GM21576 (cell line): ENCODE measurements at regions not wholly inside any gene's neighbourhood (a gene's known extent, or its start where the extent isn't known, plus 50 kb on each side); places are given as distances from the start of the nearest gene placed in this dataset.
"Not testable (repeated sequence)": the region's sequence is repeated elsewhere in the genome, so short reads cannot be mapped to it uniquely, and the experiment has no call there.

Experiments
- ATAC-seq: cut with Tn5 transposase; IDR thresholded peaks from one replicate; pipeline ENCODE4 v1.9.1; 2021; ENCODE audit warnings: mild to moderate bottlenecking, moderate library complexity; ENCODE audit not compliant: unreplicated experiment

DNA sequence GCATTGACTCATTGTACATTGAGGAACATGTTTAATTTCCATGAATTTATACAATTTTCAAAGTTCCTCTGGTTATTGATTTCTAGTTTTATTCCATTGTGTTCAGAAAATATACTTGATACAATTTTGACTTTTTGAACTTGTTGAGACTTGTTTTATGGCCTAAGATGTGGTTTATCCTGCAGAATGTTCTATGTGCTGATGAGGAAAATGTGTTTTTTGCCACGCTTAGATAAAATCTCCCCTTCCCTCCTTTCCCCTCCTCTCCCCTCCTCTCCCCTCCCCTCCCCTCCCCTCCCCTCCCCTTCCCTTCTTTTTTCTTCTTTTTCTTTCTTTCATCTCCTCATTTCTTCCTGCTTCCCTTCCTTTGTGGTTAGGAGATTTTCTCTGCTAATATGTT lies 470.8 kb upstream of the MAP3K7 start:
- no peak for ATAC-seq

DNA sequence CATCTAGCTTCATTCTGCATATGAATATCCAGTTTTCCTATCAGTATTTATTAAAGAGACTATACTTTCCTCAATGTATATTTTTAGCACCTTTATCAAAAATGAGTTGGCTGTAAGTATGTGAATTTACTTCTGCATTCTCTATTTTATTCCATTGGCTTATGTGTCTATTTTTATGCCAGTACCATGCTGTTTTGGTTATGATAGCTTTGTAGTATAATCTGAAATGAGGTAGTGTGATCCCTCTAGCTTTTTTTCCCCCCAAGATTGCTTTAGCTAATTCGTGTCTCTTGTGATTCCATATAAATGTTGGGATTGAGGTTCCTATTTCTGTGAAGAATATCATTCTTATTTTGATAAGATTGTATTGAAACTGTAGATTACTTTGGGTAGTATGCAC lies 469.1 kb upstream of the MAP3K7 start:
- no peak for ATAC-seq

DNA sequence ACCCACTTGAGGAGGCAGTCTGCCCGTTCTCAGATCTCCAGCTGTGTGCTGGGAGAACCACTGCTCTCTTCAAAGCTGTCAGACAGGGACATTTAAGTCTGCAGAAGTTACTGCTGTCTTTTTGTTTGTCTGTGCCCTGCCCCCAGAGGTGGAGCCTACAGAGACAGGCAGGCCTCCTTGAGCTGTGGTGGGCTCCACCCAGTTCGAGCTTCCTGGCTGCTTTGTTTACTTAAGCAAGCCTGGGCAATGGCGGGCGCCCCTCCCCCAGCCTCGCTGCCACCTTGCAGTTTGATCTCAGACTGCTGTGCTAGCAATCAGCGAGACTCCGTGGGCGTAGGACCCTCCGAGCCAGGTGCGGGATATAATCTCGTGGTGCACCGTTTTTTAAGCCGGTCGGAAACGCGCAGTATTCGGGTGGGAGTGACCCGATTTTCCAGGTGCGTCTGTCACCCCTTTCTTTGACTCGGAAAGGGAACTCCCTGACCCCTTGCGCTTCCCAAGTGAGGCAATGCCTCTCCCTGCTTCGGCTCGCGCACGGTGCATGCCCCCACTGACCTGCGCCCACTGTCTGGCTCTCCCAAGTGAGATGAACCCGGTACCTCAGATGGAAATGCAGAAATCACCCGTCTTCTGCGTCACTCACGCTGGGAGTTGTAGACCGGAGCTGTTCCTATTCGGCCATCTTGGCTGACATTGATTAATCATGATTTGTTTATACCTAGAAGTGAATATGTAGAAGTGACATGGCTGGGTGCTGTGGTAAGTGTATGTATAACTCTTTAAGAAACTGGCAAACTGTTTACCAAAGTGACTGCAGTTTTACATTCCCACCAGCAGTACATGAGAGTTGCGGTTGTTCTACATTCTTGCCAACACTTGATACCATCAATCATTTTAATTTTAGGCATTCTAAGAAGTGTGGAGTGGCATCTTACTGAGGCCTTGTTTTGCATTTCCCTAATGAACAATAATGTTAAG lies 465.9 kb upstream of the MAP3K7 start:
- ATAC-seq, result not testable (repeated sequence)

DNA sequence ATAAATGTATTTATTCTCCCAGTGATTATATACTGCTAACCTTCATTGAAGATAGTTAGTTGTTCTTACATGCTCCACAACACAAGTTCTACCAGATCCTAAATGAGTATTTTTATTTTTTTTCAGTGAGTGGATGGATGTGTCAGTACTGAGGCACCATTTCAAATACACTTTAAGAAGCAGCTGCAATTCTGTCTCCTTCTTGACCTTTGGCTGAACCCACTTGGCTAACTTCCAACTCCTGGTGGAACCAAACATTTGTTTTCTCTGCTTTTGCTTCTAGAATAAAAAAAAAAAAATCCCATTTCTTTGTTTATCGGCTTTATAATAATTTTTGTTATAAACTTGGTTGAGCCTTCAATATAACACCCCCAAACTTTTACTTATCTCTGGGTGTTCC lies 458.3 kb upstream of the MAP3K7 start:
- ATAC-seq, result no peak

DNA sequence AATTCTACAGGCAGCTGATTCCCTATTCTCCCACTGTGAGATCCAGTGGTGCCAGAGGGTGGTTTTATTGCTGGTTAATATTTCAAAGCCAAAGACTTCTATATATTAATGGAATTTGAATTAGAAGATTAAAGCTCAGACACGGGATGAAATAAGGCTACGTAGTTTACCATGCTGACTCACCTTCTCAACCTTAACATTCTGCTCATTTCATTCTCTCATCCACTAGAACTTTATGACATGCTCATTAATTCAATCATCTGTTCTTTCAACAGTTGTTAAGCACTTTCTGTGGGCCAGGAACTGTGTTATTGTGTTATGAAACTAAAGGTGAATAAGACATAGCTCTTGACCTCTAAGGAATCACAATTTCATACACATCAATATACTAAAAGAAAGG lies 456.9 kb upstream of the MAP3K7 start:
- no peak for ATAC-seq

DNA sequence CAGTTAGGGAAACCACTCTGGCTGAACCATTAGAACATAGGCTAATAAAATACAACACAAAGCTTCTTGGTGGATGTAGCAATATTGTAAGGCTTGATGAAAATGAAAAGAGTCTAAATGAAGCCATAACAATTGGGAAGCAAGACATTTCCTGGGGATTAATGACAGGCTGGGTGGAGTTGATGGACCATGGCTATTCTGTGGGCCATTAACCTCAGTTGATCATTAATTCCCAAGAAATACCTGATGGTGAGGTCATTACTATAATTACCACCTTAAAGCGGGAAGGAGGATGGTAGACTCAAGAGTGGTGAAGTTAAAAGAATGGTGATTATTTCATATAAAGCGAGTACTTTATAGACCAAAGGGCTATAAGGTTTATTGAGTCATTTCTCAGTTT lies 455.8 kb upstream of the MAP3K7 start:
- no peak for ATAC-seq

DNA sequence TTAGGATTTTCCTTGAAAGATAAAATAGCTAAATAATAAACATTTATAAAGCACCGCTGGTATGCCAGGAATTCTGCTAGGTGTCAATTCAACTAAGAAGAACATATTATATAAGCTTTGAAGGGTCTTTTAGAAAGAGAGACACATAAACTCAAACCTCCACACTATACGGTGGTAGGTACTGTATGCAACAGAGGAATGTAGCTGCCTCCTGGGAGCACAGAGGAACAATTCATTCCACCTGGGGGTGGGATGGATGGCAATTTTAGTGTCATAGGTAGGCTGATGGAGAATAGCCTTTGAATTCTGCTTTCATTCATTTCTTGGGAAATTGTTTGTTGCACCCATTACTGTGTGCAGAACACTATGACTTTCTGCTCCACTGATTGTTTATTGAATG lies 447.1 kb upstream of the MAP3K7 start:
- ATAC-seq, result no peak

DNA sequence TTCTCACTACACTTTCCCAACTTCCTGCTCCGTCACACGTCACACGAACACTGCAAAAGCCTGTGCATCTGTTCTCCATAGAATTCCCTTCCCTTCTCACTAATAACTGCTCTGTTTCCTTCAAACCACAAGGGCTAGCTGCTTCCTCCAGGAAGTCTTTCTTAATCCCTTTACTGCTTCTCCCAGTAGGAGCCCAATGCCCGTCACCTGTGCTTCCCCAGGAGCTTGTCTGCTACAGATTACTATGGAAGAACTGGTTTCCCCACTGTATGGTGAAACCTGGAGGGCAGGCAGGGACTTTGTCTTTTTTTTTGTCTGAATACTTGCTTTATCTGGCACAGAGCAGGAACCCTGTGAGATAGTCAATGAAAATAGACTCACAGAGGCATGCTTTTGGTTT lies 444.7 kb upstream of the MAP3K7 start:
- ATAC-seq, result no peak

DNA sequence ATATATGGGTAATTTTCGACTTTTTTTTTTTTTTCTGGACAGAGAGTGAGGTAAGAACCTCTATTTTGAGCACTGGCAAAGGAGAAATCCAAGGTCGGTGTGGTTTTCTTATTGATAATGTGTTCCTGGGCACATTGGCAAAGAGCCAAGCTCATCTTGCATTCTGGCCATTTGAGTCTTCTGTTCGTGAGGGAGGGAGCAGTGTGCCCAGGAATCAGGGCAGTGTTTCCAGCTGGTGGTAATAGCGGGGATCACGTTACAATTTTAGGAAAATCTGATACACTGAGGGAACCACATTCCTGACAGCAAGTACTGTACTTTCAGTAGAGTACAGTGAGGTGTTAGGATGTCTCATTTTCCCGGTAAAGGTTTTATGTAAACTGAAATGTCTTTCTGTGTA lies 442.3 kb upstream of the MAP3K7 start:
- ATAC-seq, result no peak

DNA sequence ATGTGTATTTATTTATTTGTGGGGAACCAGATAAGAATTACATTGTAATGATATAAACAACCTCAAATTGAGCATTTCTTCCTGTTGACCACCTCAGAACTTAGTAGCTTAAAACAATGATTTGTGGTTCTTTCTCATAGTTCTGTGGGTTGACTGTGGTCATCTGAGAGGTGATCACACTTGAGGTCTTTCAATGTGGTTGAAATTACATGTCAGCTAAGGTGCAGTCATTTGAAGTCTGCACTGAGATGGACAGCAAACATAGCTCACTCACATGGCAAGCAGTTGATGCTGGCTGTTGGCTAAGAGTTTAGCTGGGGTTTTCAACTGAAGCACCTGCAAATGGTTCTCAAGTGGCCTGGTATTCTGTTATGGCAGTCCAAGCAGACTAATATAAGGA lies 436.7 kb upstream of the MAP3K7 start:
- no peak for ATAC-seq

DNA sequence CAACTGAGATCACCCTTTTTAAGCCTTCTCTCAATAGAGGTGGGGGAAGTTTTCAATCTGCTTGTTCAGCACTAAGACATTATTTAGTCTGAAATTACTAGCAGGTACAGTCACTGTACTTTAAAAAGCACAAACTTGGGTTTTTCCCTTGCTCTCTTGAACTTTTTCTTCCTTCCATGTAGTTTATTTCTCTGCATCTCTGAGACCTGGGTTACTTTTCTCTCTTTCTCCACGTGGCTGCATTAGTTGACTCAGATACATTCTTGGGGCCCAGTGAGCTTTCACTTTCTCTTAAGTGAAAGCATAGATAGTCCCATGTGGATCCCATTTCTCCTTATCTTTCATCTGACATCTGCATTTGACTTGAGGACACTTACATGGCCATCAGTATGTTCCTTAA lies 433.9 kb upstream of the MAP3K7 start:
- ATAC-seq, result peak; percentile 87

DNA sequence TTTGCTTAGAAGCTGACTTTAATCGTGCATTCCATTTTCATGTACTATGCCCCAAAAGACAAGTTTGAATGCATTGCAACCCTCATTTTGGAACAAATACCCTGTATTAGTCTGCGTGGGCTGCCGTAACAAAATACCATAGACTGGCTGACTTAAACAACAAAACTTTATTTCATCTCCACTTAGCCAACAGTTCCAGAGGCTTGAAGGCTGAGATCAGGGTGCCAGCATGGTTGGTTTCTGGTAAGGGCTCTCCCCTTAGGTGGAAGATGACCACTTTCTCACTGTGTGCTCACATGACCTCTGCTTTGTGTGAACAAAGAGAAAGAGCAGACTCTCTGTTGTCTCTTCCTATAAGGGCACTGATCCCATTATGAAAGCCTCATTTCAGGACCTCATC lies 431.7 kb upstream of the MAP3K7 start:
- ATAC-seq, result no peak

DNA sequence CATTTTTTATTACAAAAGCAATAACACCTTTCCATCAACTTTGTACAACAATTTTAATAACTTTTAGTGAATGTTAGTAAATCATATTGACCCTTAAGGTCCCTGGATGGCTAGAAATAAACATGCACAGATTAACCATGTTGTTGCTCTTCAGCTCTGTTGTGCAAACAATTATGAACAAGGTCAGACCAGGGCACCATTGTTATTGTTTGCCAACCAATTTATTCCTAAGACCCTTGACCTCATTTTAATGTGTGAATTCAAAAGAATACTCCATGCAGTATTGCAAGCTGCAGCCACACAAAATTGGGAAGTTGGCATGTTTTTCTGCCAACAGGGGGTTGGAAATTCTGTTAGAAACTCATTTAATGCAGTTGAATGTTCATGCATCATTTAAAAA lies 426.6 kb upstream of the MAP3K7 start:
- ATAC-seq, result no peak

DNA sequence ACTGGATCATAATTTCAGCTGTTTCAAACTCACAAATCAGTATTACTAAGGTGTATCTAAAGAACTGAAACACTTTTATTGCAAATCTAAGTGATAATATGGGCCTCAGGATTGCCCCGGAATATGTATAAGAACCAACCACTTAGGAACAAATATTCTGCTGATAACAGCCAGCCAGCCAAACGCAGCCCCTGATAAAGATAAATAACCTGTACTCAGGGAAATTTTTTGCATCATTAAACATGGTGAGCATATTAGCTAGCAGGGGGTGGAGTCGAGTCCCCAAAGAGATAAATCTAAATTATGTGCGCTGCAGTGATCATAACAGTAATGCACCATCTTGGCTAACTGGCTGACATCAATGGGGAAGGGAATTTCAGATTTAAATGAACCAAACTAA lies 410.2 kb upstream of the MAP3K7 start:
- no peak for ATAC-seq

DNA sequence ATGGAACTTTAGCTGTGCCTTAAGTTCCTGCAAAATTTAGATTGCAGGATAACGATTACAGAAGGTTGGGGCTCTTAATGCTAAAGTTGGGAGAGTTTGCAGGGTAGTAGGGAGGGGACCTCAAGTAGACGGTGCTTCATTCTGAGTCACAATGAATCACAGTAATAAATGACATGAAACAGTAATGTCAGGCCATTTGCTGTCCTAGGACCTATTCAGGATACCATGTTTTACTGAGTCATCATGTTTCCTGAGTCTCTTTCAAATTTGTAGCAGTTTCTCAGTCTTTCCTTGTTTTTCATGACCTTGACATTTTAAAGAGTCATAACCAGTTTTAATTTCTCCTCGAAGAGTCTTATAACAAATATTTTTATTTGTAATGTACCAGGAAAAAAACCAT lies 406.9 kb upstream of the MAP3K7 start:
- ATAC-seq, result no peak

DNA sequence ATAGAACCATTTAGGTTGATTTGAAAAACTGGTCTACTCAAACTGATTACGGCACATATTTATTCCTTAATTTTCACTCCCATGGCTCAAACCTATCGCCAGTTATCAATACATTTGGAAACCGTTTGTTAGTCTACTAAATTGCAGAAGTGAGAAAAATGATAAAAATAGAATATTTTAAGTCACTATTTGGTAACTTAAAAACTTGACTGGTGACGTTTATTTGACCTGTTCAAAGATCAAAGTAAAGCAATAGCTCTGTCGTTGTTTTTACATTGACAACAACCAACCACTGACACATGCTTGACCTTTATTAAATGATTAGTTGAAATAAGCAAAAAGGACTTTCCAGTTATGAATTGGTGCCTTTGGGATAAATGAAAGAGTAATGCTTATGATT lies 402.9 kb upstream of the MAP3K7 start:
- no peak for ATAC-seq

DNA sequence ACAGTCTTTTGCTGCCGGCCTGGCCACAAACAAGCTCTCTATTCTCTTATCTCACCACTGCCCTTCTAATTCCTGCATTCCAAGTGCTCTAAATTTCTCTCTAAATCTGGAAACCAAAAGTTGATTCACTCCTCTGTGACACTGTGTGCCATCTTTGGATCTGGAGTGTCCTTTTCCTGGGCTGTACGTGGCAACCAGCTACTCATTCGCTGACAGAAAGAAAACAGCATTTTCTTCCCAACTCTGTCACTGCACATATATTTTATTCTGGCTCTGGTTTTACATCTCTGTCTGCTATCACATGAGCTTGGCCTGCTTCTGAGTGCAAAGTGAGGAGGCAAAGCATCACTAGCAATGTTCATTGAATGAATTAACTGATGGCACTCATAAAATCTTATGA lies 397.2 kb upstream of the MAP3K7 start:
- ATAC-seq, result no peak

DNA sequence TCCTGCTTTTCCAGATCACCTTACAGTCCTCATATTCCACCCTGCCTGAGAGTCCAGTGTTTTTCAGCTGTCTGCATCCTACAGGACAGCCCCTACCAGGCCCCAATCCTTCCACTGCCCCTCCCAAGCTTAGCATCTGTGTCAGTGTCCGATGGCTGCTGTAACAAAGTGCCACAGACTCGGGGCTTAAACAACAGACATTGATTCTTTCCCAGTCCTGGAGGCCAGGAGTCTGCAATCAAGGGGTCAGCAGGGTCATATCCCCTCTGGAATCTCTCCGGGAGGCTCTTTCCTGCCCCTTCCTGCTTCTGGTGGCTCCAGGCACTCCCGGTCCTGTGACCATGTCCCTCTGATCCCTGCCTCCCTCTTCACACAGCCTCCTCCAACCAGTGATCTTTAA lies 396.6 kb upstream of the MAP3K7 start:
- ATAC-seq, result no peak

DNA sequence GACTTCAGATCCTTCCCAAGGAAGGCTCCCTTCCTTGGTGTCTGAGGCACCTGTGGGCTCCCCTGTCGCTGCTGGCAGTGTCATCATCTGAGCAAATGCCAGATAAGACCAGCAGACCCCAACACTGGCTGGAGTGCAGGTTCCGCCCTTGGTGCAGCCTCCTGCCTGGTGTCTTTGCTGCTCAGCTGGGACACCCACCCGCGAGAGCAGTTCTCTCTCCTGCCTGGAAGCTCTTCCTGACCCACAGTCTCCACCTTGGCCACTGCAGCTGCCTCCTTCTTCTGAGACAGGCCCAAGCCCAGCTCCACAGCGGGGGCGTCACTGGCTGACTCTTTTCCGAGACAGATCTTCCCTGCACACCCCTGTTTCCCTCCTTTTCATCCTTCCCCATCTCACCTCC lies 395.7 kb upstream of the MAP3K7 start:
- no peak for ATAC-seq

DNA sequence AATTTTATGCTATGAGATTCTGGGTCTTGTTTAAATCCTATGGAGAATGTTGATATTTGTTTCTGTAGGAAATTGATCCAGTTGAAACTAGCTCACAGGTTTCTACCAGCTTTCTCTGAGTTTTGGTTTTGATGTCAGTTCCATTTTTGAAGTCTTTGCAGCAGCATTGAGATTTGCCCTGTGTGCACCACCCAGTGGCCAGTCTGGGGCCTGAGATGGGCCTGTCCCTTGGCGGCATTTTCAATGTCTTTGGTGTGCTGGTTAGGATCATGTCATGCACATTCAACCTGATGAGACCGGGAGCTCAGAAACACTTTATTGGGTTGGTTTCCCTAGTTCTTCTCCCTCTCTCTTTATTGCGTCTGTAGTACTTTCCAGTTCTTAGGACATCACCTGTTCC lies 395.2 kb upstream of the MAP3K7 start:
- no peak for ATAC-seq

DNA sequence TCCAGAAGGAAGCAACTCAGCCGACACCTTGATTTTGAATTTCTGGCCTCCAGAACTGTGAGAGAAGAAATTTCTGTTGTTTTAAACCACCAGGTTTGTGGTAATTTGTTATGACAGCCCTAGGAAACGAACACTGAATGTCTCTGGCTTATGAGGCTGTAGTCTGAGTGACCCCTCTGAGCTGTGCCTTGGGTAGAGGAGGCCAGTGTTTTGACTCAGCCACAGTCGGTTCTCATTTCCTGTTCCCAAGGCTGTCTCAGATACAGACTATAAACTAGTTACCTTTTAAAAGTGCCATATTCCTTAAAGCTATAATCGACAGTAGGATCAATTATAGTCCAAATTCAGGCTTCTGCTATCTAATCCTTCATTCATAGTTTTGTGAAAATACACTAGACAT lies 391.2 kb upstream of the MAP3K7 start:
- ATAC-seq, result peak; percentile 71

DNA sequence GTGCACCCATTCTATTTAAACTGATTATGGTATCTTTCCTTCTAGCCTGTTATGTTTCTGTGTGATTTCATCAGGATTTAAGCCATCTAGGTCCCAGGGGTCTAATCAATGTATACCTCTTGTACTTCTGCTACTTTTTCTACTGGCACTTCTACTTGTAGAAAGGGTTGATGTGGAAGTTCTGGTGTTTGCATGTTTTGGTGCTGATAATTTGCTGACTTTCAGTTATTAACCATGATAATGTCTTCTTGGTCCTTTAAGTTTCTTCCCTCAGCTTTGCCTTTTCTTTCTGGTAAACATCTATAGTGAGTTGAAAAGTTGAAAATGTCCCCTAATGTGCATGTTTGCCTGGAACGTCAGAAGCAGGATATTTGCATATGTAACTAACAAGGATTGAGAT lies 390.6 kb upstream of the MAP3K7 start:
- ATAC-seq, result no peak

DNA sequence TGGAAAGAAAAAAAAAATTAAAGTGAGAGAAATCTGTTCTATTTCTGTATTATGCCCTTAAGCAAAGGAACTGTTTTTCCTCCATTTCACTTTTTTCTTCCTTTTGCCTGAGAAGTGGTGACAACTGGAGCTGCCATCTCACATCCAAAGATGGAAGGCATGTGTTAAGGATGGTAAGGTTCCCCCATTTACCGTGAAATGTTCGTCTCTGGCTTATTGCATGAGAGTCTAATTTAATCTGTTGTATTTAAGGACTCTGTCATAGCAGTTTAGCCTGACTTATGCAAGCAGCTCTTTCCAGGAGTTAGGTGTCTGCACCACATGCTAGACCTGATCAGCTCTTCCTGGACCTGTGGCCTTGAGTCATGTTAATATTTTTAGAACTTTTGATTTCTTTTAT lies 389.5 kb upstream of the MAP3K7 start:
- ATAC-seq, result no peak
